GM21576 (cell line): ENCODE measurements at regions not wholly inside any gene's neighbourhood (a gene's known extent, or its start where the extent isn't known, plus 50 kb on each side); places are given as distances from the start of the nearest gene placed in this dataset.
"Not testable (repeated sequence)": the region's sequence is repeated elsewhere in the genome, so short reads cannot be mapped to it uniquely, and the experiment has no call there.

ENCODE experiments used
- ATAC-seq: cut with Tn5 transposase; IDR thresholded peaks from one replicate; pipeline ENCODE4 v1.9.1; 2021; ENCODE audit warnings: mild to moderate bottlenecking, moderate library complexity; ENCODE audit not compliant: unreplicated experiment

- no peak for ATAC-seq
Measured at GRCh38 chr3:187795207-187795960, 50.1 kb upstream of the BCL6 start.

GRCh38 chr3:187798126-187798525 is 52.9 kb upstream of the BCL6 start:
- no peak for ATAC-seq

- ATAC-seq, result no peak
Measured at GRCh38 chr3:187798531-187799530, 53.6 kb upstream of the BCL6 start.

GRCh38 chr3:187799942-187800641 is 54.8 kb upstream of the BCL6 start:
- no peak for ATAC-seq

GRCh38 chr3:187801152-187801551 is 55.9 kb upstream of the BCL6 start:
- no peak for ATAC-seq

- ATAC-seq, result no peak
Measured at GRCh38 chr3:187802203-187802927, 57.1 kb upstream of the BCL6 start.

- peak; percentile 91 for ATAC-seq
Measured at GRCh38 chr3:187802928-187803259, 57.6 kb upstream of the BCL6 start.

- no peak for ATAC-seq
Measured at GRCh38 chr3:187804120-187804744, 59.0 kb upstream of the BCL6 start.

- ATAC-seq, result no peak
Measured at GRCh38 chr3:187804745-187805121, 59.5 kb upstream of the BCL6 start.

GRCh38 chr3:187805774-187806173 is 60.5 kb upstream of the BCL6 start:
- no peak for ATAC-seq

GRCh38 chr3:187807086-187807862 is 62.0 kb upstream of the BCL6 start:
- ATAC-seq, result no peak

- no peak for ATAC-seq
Measured at GRCh38 chr3:187808527-187808895, 63.2 kb upstream of the BCL6 start.

GRCh38 chr3:187809612-187809991 is 64.3 kb upstream of the BCL6 start:
- no peak for ATAC-seq

GRCh38 chr3:187810021-187810446 is 64.8 kb upstream of the BCL6 start:
- ATAC-seq, result no peak

- no peak for ATAC-seq
Measured at GRCh38 chr3:187811585-187812250, 66.5 kb upstream of the BCL6 start.

- ATAC-seq, result no peak
Measured at GRCh38 chr3:187812496-187812895, 67.2 kb upstream of the BCL6 start.

- no peak for ATAC-seq
Measured at GRCh38 chr3:187813198-187813597, 67.9 kb upstream of the BCL6 start.

GRCh38 chr3:187817766-187818165 is 72.5 kb upstream of the BCL6 start:
- not testable (repeated sequence) for ATAC-seq
